HL-60 (cell line): ENCODE measurements at regions not wholly inside any gene's neighbourhood (a gene's known extent, or its start where the extent isn't known, plus 50 kb on each side); places are given as distances from the start of the nearest gene placed in this dataset.

Experiments used
- GABPA ChIP-seq: IDR thresholded peaks from 2 replicates; pipeline ENCODE4 v1.6.1; 2012; ENCODE audit warnings: low read depth
- POLR2AphosphoS5 ChIP-seq: IDR thresholded peaks from 2 replicates; pipeline ENCODE4 v1.6.1; 2012; ENCODE audit warnings: low read depth
- REST ChIP-seq: IDR thresholded peaks from 2 replicates; pipeline ENCODE4 v1.6.1; 2012; ENCODE audit warnings: low read depth; ENCODE audit not compliant: insufficient replicate concordance
- SPI1 ChIP-seq: IDR thresholded peaks from 2 replicates; pipeline ENCODE4 v1.6.1; 2012; ENCODE audit warnings: low read depth, mild to moderate bottlenecking, borderline replicate concordance
- TF ChIP-seq, protein P1 (sequence below): IDR thresholded peaks from one replicate; pipeline ENCODE4 v1.5.1; 2011; ENCODE audit warnings: low read length, control low read depth, inconsistent platforms; ENCODE audit not compliant: insufficient read depth

- no peak for TF ChIP-seq REST
- peak; percentile 92 for TF ChIP-seq SPI1
- TF ChIP-seq POLR2AphosphoS5: no peak
- TF ChIP-seq, protein P1, sequence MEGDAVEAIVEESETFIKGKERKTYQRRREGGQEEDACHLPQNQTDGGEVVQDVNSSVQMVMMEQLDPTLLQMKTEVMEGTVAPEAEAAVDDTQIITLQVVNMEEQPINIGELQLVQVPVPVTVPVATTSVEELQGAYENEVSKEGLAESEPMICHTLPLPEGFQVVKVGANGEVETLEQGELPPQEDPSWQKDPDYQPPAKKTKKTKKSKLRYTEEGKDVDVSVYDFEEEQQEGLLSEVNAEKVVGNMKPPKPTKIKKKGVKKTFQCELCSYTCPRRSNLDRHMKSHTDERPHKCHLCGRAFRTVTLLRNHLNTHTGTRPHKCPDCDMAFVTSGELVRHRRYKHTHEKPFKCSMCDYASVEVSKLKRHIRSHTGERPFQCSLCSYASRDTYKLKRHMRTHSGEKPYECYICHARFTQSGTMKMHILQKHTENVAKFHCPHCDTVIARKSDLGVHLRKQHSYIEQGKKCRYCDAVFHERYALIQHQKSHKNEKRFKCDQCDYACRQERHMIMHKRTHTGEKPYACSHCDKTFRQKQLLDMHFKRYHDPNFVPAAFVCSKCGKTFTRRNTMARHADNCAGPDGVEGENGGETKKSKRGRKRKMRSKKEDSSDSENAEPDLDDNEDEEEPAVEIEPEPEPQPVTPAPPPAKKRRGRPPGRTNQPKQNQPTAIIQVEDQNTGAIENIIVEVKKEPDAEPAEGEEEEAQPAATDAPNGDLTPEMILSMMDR: no peak
- no peak for TF ChIP-seq GABPA
Observed at GRCh38 chr1:4315202-4315601, 339.2 kb upstream of the AJAP1 start.
